Activated T-cell treated with anti-CD3 and anti-CD28 coated beads, Interleukin-2, amount 50 U/mL, for 72 hours (primary cell): ENCODE measurements at regions not wholly inside any gene's neighbourhood (a gene's known extent, or its start where the extent isn't known, plus 50 kb on each side); places are given as distances from the start of the nearest gene placed in this dataset.
"Not testable (repeated sequence)": the region's sequence is repeated elsewhere in the genome, so short reads cannot be mapped to it uniquely, and the experiment has no call there.

ENCODE experiments used
- ATAC-seq, 2 donors: fragments of 150-1000 bp; cut with Tn5 transposase; replicated peaks in 1 of 2; 2 replicates each; pipeline ENCODE4 v1.10.0; 2021; ENCODE audit warnings: moderate library complexity in 2 of 2, mild to moderate bottlenecking in 1 of 2
- DNase-seq, 2 donors: peaks; one replicate each; pipeline ENCODE4 v3.0.0; 2021 to 2022; ENCODE audit warnings: mixed read lengths in 1 of 2
- H3K27ac Mint-ChIP-seq: one replicate; pipeline ENCODE4 v1.8.0; 2022; ENCODE audit warnings: mild to moderate bottlenecking, moderate library complexity, mixed read lengths
- H3K27me3 Mint-ChIP-seq: one replicate; pipeline ENCODE4 v1.8.0; 2022; ENCODE audit warnings: low read depth, mixed read lengths
- H3K36me3 Mint-ChIP-seq, 2 donors: one replicate each; pipeline ENCODE4 v1.8.0; 2022; ENCODE audit warnings: mixed read lengths in 2 of 2, mild to moderate bottlenecking in 1 of 2; ENCODE audit not compliant: insufficient read depth in 2 of 2
- H3K4me1 Mint-ChIP-seq: one replicate; pipeline ENCODE4 v1.8.0; 2022; ENCODE audit warnings: low read depth, mixed read lengths
- H3K4me3 Mint-ChIP-seq, 2 donors: one replicate each; pipeline ENCODE4 v1.8.0; 2022; ENCODE audit warnings: mild to moderate bottlenecking in 2 of 2, mixed read lengths in 2 of 2, moderate library complexity in 2 of 2
- H3K9me3 Mint-ChIP-seq, 2 donors: one replicate each; pipeline ENCODE4 v1.8.0; 2022; ENCODE audit warnings: mixed read lengths in 2 of 2

DNA sequence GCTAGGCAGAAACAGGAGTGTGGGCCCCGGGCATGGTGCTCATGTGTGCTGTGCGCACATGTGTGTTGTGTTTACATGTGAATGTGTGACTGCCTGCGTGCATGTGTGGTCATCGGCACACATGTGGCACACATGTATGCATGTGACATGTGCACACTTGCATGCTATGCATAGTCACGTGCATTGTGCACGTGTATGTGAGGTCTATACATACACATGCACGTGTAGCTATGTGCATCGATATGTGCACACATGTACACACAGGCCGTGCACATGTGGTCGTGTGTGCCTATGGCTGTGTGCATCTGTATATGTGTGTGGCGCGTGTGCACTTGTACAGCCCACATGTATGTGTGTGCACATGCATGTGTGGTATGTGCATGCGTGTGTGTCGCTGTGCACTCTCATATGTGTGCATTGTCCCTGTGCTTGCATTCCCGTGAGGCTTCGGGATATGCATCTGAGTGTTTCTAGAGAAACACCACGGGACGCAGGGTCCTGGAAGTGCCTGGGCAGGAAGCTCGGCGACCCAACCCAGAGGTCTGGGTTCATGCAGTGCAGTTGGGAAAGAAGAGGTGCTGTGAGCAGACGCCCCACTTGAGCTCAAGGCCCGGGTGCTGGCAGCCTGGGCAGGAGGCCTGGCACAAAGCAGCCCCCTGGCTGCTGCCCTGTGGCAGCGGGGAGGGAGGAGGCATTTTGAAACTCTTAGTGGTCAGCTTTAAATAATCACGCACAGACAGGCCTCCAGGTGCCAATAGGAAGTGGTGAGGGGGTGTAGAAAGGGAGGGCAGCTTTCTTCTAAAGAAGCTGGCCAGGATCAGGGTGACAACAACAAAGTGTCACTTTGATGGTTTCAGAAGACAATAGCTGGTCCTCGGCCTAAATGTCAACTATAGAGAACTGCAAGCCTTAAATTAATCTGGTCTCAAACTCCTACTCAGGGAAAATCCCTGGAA is 410.0 kb upstream of the MGMT start:
- Mint-ChIP-seq H3K4me3 (no peak overlapping the region), H3K9me3 (no peaks in the 10 kb centered on the region), H3K27me3 (no peaks in the 10 kb centered on the region), H3K27ac (no peak overlapping the region), H3K4me1 (peaks cover 20% of the 10 kb centered on the region), H3K36me3 (no peaks in the 10 kb centered on the region)
- ATAC-seq (peak in 1 of 2 donors; percentile 10), DNase-seq (no peak)

DNA sequence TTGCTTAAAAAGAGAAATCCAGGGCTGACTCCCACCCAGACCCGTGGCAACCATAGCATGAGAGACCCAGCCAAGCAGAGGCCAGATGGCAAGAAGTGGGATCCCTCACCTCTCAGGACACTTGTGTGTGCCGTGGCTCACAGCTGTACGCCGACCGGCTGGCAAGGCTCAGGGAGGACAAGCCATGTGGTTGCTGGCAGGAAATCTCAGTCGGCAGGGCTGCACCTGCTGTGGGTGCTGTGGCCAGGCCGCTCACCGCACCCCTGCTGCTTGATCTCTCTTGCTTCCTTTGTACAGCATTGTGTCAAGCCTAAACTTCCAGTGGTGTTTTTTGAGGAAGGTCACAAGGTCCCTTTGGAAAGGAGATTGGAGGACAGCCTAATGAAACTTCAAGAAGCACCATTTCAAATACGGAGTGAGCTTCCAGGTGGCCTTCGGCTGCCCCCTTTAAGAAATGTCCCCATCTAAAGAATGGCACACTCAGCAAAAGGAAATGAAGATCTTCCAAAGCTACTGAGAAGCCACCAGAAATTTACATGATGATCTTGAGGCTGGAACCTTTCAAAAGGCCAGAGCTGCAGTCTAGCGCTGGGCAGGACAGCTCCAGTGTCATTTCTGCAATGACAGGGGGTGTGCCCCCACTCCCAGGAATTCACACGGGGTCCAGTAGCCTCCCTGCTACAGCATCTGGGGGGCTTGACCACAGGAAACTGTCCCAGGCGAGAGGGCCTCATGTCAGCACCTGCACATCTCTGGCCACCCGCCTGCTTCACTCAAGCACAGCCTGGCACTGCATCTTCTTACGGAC is 409.0 kb upstream of the MGMT start:
- no peaks in the 10 kb centered on the region for H3K9me3 Mint-ChIP-seq
- ATAC-seq (peak; percentile 90 to 93), DNase-seq (peak; percentile 54)
- no peaks in the 10 kb centered on the region for H3K36me3 Mint-ChIP-seq
- peak overlapping the region; percentile 29 to 36 for H3K4me3 Mint-ChIP-seq
- H3K27me3 Mint-ChIP-seq = no peaks in the 10 kb centered on the region
- H3K4me1 Mint-ChIP-seq = peaks cover 20% of the 10 kb centered on the region
- H3K27ac Mint-ChIP-seq = no peak overlapping the region

DNA sequence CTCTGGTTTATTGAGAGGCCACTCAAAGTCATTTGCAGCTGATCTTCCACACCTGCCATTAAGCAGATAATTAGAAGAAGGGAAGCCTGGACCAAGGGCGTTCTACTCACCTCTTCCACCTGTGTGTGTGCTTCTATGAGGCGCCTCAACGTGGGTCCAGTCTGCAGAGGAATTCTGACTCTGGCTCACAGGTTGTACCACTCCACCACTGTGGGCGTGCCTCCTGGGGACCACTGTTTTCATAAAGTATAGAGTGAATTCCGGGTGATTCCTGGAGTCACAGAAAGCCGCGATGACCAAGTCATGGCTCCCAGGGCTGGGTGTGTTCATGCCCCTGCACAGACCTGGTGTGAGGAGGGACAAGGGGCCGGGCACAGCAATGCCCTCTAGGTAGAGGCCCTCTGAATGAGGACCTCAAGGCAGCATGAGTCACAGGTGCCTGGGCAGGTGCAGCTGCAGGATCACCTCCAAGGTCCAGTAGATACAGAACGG is 408.3 kb upstream of the MGMT start:
- ATAC-seq = no peak
- H3K9me3 Mint-ChIP-seq = no peaks in the 10 kb centered on the region
- no peak overlapping the region for H3K4me3 Mint-ChIP-seq
- no peaks in the 10 kb centered on the region for H3K36me3 Mint-ChIP-seq
- H3K27ac Mint-ChIP-seq = no peak overlapping the region
- no peaks in the 10 kb centered on the region for H3K27me3 Mint-ChIP-seq
- H3K4me1 Mint-ChIP-seq = peaks cover 20% of the 10 kb centered on the region
- DNase-seq = no peak

DNA sequence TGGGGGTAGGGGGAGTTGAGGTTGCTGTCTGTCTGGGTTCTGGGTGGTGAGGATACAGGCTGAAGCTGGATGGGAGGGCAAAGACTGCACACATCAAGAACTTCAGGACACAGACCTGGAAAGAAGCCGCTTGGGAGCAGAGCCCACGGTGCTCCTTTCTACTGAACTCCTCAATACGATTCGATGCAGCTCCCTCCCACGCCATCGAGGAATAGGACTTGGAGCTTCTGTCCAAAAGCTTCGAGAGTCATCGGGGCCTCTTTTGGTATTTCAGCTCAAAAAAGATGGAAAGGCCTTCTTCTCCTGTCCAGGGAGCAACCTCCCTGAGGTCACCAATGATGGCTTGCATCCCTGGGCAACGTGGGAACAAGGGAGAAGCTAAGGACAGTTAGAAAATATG is 407.1 kb upstream of the MGMT start:
- Mint-ChIP-seq H3K4me3 (no peak overlapping the region), H3K27me3 (no peaks in the 10 kb centered on the region), H3K9me3 (no peaks in the 10 kb centered on the region), H3K4me1 (peaks cover 20% of the 10 kb centered on the region), H3K36me3 (no peaks in the 10 kb centered on the region), H3K27ac (no peak overlapping the region)
- no peak for ATAC-seq
- no peak for DNase-seq

DNA sequence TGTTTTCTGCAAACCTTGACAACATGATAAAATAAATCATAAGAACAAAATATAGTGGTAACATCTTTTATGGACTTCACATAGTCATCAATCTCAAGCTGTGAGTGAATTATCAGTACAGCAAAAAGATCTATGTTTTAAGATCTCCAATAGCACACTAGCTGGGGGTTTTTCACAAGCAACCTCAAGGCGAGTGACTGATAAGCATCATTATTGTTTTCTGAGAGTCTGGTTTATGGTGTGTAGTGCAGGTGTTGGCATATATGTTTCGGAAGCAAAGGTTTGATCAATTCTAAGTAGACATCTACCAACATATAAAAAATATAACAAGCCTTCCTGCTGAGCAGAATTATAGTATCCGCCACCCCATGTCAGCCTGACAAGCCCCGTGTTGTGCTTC is 403.8 kb upstream of the MGMT start:
- peaks cover 7% of the 10 kb centered on the region for H3K4me1 Mint-ChIP-seq
- ATAC-seq (no peak), DNase-seq (no peak)
- H3K27me3 Mint-ChIP-seq = no peaks in the 10 kb centered on the region
- H3K4me3 Mint-ChIP-seq = no peak overlapping the region
- H3K9me3 Mint-ChIP-seq = no peaks in the 10 kb centered on the region
- no peak overlapping the region for H3K27ac Mint-ChIP-seq
- no peaks in the 10 kb centered on the region for H3K36me3 Mint-ChIP-seq

DNA sequence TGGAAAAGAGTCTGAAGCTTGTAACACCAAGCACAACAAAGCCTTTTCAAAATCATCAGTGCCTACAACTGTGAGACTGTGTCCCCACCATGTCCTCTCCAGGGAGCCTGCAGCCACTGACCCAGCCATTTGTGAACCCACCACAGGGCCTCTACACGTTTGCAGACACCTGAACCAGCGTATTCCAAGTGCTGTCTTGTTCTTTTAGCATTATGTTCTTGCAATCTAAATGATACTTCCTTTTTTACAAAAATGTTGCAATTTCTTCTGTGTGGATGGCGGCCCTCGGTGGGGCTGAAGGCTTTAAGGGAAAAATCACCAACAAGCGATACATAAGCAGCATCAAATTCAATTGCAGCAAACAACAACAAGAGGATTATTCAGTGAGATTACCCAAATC is 403.2 kb upstream of the MGMT start:
- H3K27me3 Mint-ChIP-seq = no peaks in the 10 kb centered on the region
- no peak for DNase-seq
- ATAC-seq = no peak
- no peak overlapping the region for H3K4me3 Mint-ChIP-seq
- H3K36me3 Mint-ChIP-seq = no peaks in the 10 kb centered on the region
- no peaks in the 10 kb centered on the region for H3K9me3 Mint-ChIP-seq
- H3K4me1 Mint-ChIP-seq = peaks cover under 1% of the 10 kb centered on the region
- H3K27ac Mint-ChIP-seq = no peak overlapping the region

DNA sequence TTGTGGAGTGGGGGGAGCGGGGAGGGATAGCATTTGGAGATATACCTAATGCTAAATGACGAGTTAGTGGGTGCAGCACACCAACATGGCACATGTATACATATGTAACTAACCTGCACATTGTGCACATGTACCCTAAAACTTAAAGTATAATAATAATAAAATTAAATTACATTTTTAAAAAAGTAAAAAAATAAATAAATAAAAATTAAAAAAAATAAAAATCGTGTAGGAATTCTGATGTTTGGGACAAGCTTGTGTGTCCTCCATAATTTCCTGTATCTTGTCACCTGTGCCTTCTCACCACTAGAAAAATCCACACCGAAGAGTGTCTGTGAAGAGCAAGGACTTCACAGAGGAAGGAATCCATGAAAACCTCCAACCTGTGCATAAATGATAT is 400.5 kb upstream of the MGMT start:
- not testable (repeated sequence) for H3K4me1 Mint-ChIP-seq, H3K36me3 Mint-ChIP-seq, H3K9me3 Mint-ChIP-seq, H3K27me3 Mint-ChIP-seq, DNase-seq, ATAC-seq, H3K27ac Mint-ChIP-seq, H3K4me3 Mint-ChIP-seq

DNA sequence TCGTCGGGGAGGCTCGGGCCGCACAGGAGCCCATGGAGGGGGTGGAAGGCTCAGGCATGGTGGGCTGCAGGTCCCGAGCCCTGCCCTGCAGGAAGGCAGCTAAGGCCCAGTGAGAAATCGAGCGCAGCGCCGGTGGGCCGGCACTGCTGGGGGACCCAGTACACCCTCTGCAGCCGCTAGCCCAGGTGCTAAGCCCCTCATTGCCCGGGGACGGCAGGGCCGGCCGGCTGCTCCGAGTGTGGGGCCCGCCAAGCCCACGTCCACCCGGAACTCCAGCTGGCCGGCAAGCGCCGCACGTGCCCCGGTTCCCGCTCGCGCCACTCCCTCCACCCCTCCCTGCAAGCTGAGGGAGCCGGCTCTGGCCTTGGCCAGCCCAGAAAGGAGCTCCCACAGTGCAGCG is 395.6 kb upstream of the MGMT start:
- DNase-seq, ATAC-seq, H3K4me1 Mint-ChIP-seq: not testable (repeated sequence)

DNA sequence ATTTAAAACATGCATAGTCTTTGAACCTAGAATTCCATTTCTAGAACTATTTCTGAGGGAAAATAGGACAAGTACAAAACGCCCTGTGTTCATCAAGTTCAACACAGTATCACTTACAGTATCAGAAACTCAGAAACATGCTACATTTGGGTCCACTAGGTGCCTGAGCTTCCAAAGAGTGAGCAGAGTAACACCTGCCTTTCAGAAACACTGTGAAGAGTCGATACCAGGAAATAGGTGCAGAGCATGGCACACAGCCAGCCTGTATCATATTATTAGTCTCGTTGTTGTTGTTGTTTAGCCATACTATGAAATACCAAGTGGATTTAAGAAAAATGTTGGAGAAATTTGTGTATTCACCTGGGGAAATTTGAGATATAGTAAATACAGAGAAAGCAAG is 392.1 kb upstream of the MGMT start:
- H3K36me3 Mint-ChIP-seq = no peaks in the 10 kb centered on the region
- no peaks in the 10 kb centered on the region for H3K27me3 Mint-ChIP-seq
- H3K4me3 Mint-ChIP-seq = no peak overlapping the region
- ATAC-seq (no peak), DNase-seq (no peak)
- no peaks in the 10 kb centered on the region for H3K4me1 Mint-ChIP-seq
- no peaks in the 10 kb centered on the region for H3K9me3 Mint-ChIP-seq
- H3K27ac Mint-ChIP-seq = no peak overlapping the region

More for the DNA sequence above, 395.6 kb upstream of the MGMT start:
- not testable (repeated sequence) for H3K27me3 Mint-ChIP-seq, H3K36me3 Mint-ChIP-seq, H3K27ac Mint-ChIP-seq, H3K9me3 Mint-ChIP-seq, H3K4me3 Mint-ChIP-seq

DNA sequence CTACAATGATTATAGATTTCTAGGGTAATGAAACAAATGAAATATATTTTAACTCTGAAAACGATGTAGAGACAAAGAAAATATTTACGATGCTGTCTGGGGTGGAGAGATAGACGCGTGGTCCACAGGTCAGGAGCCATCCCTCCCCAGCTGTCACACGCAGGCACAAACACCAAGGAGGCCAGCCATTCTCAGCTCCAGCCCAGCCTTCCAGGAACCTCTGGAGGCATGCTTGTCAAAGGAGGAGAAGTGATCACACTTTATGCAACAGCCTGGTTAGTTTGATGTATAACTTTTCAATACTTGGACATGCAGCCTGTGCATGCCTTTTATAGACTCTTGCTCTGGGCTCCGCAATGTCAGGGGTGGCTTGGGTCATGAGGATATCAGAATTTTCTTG is 391.5 kb upstream of the MGMT start:
- Mint-ChIP-seq H3K27me3 (no peaks in the 10 kb centered on the region), H3K36me3 (peaks cover under 1 to 3% of the 10 kb centered on the region in 2 donors), H3K27ac (no peak overlapping the region), H3K4me3 (no peak overlapping the region), H3K9me3 (peaks cover 0 to 4% of the 10 kb centered on the region in 2 donors), H3K4me1 (no peaks in the 10 kb centered on the region)
- no peak for DNase-seq
- ATAC-seq = no peak

DNA sequence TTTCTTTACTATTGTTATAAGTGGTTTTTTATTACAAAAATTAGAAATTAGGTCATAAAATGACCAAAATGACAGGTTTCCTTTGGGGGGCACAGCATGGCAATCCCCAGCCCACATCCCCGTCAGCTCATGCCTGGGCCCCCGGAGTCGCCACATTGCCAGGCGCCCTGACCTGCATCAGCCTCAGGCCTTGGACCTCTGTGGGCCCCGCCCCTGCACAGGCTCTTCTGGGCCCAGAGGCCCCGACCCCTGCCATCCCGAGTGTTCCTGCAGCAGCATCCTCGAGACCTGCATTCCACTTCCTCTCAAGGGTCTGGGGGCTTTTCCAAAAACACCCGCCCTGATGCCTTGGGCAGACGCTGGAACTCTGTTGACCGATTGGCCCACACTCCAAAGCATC is 391.1 kb upstream of the MGMT start:
- Mint-ChIP-seq H3K4me3 (no peak overlapping the region), H3K4me1 (no peaks in the 10 kb centered on the region), H3K27ac (no peak overlapping the region), H3K36me3 (peaks cover 2 to 3% of the 10 kb centered on the region in 2 donors), H3K27me3 (no peaks in the 10 kb centered on the region), H3K9me3 (peaks cover 0 to 4% of the 10 kb centered on the region in 2 donors)
- DNase-seq = no peak
- ATAC-seq = no peak

DNA sequence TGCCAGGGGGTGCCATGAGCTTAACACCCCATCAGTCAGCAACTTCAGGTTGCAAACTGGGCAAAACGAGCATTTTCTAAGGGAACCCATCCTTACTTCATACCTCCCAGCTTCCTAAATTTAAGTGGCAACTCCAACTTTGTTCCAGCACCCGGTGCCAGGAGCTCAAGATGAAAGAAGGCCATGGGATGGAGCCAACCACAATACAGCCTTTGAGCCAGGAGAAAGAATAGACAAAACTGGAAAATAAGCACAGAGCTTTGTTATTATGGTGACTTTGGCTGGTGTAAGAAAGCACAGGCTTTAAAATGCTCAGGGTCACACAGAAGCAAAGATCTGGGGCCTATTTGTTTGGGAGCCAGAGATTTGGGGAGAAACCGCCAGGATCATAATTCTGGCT is 388.7 kb upstream of the MGMT start:
- no peak for ATAC-seq

DNA sequence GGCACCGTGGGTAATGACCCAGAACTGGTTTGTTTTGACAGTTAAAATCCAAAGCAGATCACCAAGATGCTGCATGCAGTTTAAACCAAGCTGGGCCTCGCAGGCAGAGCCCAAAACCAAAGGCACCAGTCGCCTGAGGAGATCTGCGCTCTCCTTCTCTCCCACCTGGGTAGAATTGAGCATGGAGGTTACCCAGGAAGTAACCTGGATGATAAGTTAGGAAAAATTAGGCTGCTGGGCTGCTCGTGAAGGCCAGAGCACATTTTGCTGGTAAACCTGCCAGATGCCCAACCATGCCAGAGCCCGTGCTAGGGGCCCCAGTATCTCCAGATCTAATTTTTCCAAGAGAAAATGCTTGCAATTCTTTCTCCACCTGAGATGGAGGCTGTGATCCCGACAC is 388.3 kb upstream of the MGMT start:
- peaks cover 2 to 3% of the 10 kb centered on the region in 2 donors for H3K36me3 Mint-ChIP-seq
- no peak overlapping the region for H3K27ac Mint-ChIP-seq
- no peak overlapping the region for H3K4me3 Mint-ChIP-seq
- ATAC-seq = no peak
- no peaks in the 10 kb centered on the region for H3K4me1 Mint-ChIP-seq
- peaks cover 2 to 4% of the 10 kb centered on the region in 2 donors for H3K9me3 Mint-ChIP-seq
- no peak for DNase-seq
- H3K27me3 Mint-ChIP-seq = no peaks in the 10 kb centered on the region

More for the DNA sequence above, 388.7 kb upstream of the MGMT start:
- Mint-ChIP-seq H3K4me3 (no peak overlapping the region), H3K27ac (no peak overlapping the region), H3K27me3 (no peaks in the 10 kb centered on the region), H3K4me1 (no peaks in the 10 kb centered on the region), H3K36me3 (peaks cover 2 to 3% of the 10 kb centered on the region in 2 donors), H3K9me3 (peaks cover 2 to 4% of the 10 kb centered on the region in 2 donors)
- no peak for DNase-seq
